Large intestine (tissue), 3 donors: ENCODE measurements at regions not wholly inside any gene's neighbourhood (a gene's known extent, or its start where the extent isn't known, plus 50 kb on each side); places are given as distances from the start of the nearest gene placed in this dataset.

Source experiments
- DNase-seq, 2 donors: peaks; one replicate each; pipeline versions ENCODE4 v3.0.0 to v3.0.0-alpha.2; 2013
- H3K27ac ChIP-seq: one replicate; pipeline ENCODE4 v1.5.1; 2013; ENCODE audit warnings: low read length
- H3K27me3 ChIP-seq: 2 replicates; pipeline ENCODE4 v1.6.1; 2013; ENCODE audit warnings: low read length; ENCODE audit not compliant: control insufficient read depth, insufficient read depth
- H3K36me3 ChIP-seq: 2 replicates; pipeline ENCODE4 v1.6.1; 2013; ENCODE audit warnings: low read length; ENCODE audit not compliant: control insufficient read depth, insufficient read depth
- H3K4me1 ChIP-seq: one replicate; pipeline ENCODE4 v1.6.1; 2013; ENCODE audit warnings: low read length; ENCODE audit not compliant: control insufficient read depth, insufficient read depth
- H3K4me3 ChIP-seq: one replicate; pipeline ENCODE4 v1.5.1; 2013; ENCODE audit warnings: low read length
- H3K9me3 ChIP-seq: one replicate; pipeline ENCODE4 v1.6.1; 2013; ENCODE audit warnings: mild to moderate bottlenecking, low read depth, low read length, moderate library complexity; ENCODE audit not compliant: control insufficient read depth
- WGBS: methylation state at CpG from one replicate; pipeline ENCODE4 v1.1.5; 2013; ENCODE audit warnings: low lambda C conversion rate; ENCODE audit not compliant: insufficient coverage; 5-methylcytosine and 5-hydroxymethylcytosine counted together

DNA sequence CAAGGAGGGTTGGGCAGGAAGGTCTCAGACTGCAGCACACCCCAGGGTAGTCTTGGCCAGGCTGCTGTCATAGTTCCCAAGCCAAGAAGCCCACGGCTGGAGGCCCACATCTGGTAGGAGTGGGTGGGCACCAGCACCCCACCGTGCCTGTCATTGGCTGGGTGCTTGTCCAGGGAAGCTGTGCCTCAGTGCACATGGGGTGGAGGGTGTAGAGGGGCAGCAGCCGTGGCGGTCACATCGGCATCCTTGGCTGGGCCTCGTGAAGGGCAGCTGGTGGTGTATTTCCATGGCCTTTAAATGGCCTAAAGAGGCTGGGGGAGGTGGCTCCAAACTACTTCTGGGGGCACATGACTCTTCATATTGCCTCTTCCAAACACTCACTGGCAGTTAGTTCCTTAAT, 119.6 kb upstream of the USP24 start:
- H3K4me3 ChIP-seq = no peak overlapping the region
- H3K27ac ChIP-seq = no peak overlapping the region
- no peak for DNase-seq
- no CpG with 5 or more reads among the region's 6 CpGs for WGBS
- H3K9me3 ChIP-seq = no peaks in the 10 kb centered on the region
- no peaks in the 10 kb centered on the region for H3K27me3 ChIP-seq
- H3K4me1 ChIP-seq = peaks cover 11% of the 10 kb centered on the region
- no peaks in the 10 kb centered on the region for H3K36me3 ChIP-seq

DNA sequence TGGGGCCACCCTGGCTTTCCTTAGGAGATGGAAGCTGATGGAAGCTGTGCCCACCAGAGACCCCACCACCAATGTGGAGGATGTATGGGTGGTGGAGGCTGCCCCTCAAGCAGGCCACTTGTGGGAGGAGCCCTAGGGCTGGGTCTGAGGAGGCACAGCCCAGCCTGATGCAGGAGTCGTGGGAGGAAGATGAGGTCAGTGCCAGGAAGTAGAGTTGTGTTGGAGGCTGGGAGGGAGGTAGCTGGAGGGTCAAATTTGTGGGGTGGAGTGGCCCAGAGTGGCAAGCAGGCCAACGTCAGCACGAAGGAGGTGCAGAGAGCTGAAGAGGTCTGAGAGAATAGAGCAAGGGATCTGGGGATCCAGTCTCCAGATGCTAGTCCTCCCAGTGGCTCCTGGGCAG, 119.0 kb upstream of the USP24 start:
- WGBS = no CpG with 5 or more reads among the region's 3 CpGs

DNA sequence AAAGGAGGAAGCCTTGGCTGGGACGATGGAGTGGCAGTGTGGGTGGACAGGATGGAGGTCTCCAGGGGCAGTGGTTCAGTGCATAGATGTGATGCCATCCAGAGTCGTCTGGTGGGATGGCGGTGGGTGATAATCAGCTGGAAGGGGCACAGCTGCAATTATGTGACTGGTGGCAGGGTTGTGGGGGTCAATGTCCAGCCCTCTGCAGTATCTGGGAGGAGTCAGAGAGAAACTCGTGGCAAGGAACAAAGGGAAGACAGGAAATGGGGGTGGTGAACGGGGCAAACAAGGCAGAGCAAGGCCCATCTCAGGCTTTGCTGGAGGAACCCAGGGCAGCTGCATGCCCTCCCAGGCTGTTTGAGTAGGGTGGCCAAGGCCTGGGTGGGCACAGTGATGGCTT, 118.3 kb upstream of the USP24 start:
- WGBS = 0% methylated on average over 1 of the region's 5 CpGs
- no peaks in the 10 kb centered on the region for H3K9me3 ChIP-seq
- peaks cover 16% of the 10 kb centered on the region for H3K4me1 ChIP-seq
- no peaks in the 10 kb centered on the region for H3K36me3 ChIP-seq
- peak in 1 of 2 donors; percentile 57 for DNase-seq
- H3K4me3 ChIP-seq = no peak overlapping the region
- no peak overlapping the region for H3K27ac ChIP-seq
- H3K27me3 ChIP-seq = no peaks in the 10 kb centered on the region

More for the DNA sequence above, 119.0 kb upstream of the USP24 start:
- H3K4me1 ChIP-seq = peaks cover 15% of the 10 kb centered on the region
- H3K4me3 ChIP-seq = no peak overlapping the region
- H3K27me3 ChIP-seq = no peaks in the 10 kb centered on the region
- no peaks in the 10 kb centered on the region for H3K36me3 ChIP-seq
- no peak for DNase-seq
- no peak overlapping the region for H3K27ac ChIP-seq
- no peaks in the 10 kb centered on the region for H3K9me3 ChIP-seq

DNA sequence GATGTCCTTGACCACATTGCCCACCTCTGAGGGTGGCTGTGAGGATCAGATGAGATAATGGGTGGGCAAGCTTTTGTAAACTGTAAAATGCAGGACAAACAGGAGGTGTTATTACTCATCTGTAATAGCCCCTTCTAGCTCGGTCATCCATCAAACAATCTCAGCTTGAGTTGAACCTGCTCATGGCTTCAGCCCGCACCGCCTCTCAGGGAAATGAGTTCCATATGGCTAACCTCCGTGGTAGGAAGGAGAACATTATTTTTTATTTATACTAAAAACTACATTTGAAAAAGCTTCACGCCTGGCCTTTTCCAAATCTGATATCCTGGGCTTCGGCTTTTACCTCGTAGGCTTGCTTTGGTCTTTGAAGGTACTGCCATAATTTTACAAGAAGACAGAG, 116.2 kb upstream of the USP24 start:
- Histone ChIP-seq H3K27me3 (no peaks in the 10 kb centered on the region), H3K27ac (no peak overlapping the region), H3K4me3 (no peak overlapping the region), H3K36me3 (no peaks in the 10 kb centered on the region), H3K4me1 (peaks cover 16% of the 10 kb centered on the region), H3K9me3 (no peaks in the 10 kb centered on the region)
- no peak for DNase-seq
- WGBS = 100% methylated on average over 3 of the region's 7 CpGs

DNA sequence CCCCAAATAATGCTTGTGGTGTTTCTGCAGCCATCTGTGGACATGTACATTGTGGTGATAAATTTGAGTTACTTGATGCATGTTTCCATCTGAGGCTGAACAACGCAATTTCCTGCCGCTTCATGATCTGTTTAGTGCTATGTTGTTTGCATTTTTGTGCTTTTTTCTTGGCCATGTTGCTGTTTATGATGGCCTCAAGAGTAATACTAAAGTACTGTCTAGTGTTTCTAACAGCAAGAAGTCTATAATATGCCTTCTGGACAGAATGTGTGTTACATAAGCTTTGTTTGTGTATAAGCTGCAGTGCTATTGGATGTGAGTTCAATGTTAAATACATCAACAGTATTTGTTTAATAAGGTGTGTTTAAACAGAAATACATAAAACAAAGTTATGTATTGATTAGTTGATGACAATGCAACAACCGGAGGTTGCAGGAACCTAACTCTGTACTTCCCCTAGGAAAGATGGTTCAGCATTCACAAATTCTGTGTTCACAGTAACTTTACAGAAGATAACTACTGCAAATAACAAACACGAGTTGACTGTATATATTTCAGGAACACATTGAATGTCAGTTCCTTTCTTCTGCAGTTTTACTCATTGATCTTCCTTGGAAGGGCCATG, 114.8 kb upstream of the USP24 start:
- no peaks in the 10 kb centered on the region for H3K9me3 ChIP-seq
- H3K27ac ChIP-seq = no peak overlapping the region
- no peaks in the 10 kb centered on the region for H3K36me3 ChIP-seq
- DNase-seq = no peak
- H3K4me1 ChIP-seq = peaks cover 16% of the 10 kb centered on the region
- no peaks in the 10 kb centered on the region for H3K27me3 ChIP-seq
- no CpG with 5 or more reads among the region's 4 CpGs for WGBS
- no peak overlapping the region for H3K4me3 ChIP-seq

DNA sequence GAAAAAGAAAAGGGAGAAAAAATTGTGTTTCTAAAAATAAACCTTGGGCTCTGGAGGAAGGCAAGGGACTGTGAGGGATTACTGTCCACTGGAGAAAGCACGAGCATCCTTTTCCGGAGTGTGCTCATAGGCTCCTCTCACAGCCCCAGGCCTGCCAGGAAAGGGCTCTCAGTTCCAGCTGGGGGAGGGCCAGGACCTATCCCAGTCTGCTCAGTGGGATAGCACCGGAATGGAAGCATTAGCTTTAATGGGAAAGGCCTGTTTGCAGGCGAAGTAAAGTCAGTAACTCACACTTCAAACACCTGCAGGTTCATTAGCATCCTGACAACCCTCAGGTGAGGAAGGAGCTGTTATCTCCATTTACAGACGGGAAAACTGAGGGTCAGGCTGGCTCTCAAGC, 113.9 kb upstream of the USP24 start:
- peaks cover 14% of the 10 kb centered on the region for H3K4me1 ChIP-seq
- peak overlapping the region; percentile 20 for H3K27ac ChIP-seq
- no peak overlapping the region for H3K4me3 ChIP-seq
- H3K9me3 ChIP-seq = no peaks in the 10 kb centered on the region
- WGBS = no CpG with 5 or more reads among the region's 5 CpGs
- H3K27me3 ChIP-seq = no peaks in the 10 kb centered on the region
- DNase-seq = peak in 1 of 2 donors; percentile 22
- no peaks in the 10 kb centered on the region for H3K36me3 ChIP-seq

DNA sequence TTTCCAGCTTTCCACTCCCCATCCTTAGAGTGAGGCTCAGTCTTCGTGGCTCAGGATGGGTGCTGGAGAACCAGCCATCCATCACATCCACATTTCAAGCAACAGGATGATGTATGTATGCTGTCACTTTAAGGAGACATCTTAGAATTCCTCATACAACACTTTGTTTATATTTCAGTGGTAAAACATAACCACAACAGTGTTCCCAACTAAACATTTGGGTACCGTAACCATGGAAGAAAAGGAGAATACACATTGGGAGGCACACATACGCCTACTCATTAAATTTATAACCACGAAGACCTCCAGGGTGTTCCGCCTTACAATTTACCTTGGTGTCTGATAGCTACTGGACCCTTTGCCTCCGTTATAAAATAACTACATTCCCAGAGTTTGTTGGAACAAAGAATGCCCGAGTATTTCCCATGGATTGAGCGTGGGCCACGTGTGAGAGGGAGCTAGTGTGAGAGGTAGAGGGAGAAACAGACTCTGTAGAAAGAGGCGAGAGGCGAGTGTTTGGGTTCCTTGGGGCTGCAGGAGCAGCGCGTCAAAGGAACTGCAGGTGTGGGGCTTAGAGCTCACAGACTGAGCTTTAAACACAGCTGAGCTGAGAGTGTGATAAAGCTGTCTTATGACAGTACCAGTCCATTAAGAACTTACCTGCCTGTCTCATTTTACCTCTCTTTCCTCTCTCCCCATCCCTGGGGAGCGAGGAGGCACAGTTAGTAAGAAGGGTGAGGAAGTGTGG, 111.5 kb upstream of the USP24 start:
- WGBS = no CpG with 5 or more reads among the region's 14 CpGs
- Histone ChIP-seq H3K27ac (no peak overlapping the region), H3K9me3 (no peaks in the 10 kb centered on the region)

DNA sequence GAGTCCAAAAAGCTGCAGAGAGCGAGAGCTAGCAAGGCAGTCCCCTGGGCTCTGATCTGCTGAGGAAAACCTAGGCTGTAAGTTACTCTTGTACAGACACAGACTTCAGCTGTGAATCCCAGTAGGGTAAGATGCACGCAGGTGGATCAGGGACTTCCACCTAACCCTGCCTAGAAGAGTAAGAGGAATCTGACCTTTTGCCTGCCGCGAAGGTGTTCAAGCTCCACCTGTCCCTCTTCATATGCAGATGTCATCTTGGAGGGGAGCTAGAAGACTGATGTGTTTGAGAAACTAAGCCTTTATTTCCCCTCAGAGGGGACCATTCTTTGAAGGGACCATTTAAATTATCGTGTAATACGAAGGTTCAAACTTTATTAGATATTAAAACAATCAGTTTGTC, 108.6 kb upstream of the USP24 start:
- WGBS = 73% methylated on average over 2 of the region's 6 CpGs

More for the DNA sequence above, 111.5 kb upstream of the USP24 start:
- Histone ChIP-seq H3K27me3 (no peaks in the 10 kb centered on the region), H3K36me3 (no peaks in the 10 kb centered on the region), H3K4me3 (no peak overlapping the region), H3K4me1 (peaks cover 4% of the 10 kb centered on the region)
- DNase-seq = no peak

DNA sequence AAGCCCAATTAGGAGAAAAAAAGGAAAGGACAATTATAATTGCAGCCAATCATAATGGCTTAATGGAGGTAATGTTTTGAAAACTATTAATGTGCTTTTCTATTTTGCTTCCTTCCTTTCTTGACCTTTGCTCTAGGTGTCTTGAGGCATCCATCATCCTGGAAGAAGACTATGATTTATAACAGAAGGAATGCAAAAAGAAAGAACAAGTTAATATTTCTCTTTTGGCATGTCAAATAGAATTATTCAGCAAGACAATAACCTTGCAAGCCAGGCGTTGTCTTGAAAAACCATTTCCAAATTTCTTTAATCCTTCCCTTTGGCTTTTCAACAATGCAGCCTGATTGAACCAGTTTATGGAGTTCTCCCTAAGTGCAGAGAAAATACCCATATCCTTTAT, 107.7 kb upstream of the USP24 start:
- Histone ChIP-seq H3K4me3 (no peak overlapping the region), H3K27ac (no peak overlapping the region), H3K36me3 (no peaks in the 10 kb centered on the region), H3K27me3 (no peaks in the 10 kb centered on the region), H3K4me1 (no peaks in the 10 kb centered on the region), H3K9me3 (no peaks in the 10 kb centered on the region)
- 83% methylated on average over 1 of the region's 1 CpG for WGBS
- DNase-seq = no peak

More for the DNA sequence above, 108.6 kb upstream of the USP24 start:
- no peak overlapping the region for H3K27ac ChIP-seq
- H3K9me3 ChIP-seq = no peaks in the 10 kb centered on the region
- no peaks in the 10 kb centered on the region for H3K4me1 ChIP-seq
- H3K4me3 ChIP-seq = no peak overlapping the region
- no peaks in the 10 kb centered on the region for H3K27me3 ChIP-seq
- no peak for DNase-seq
- H3K36me3 ChIP-seq = no peaks in the 10 kb centered on the region

DNA sequence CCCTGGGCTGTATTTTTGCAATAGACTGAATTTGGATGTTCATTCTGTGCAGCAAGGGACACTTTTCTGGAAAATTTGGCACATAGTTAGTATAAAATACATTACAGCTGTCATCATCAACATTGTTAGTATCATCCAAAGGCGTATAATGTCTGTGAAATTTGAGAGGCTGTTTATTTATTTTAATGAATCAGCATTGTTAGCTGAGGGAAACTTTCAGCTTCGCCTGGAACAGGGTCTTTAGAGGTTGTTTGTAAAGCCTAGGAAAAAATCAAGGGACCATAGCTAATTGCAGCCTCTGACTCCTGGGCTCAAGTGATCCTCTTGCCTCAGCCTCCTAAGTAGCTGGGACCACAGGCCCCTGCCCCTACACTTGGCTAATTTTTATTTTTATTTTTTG, 106.8 kb upstream of the USP24 start:
- Histone ChIP-seq H3K4me1 (no peaks in the 10 kb centered on the region), H3K9me3 (no peaks in the 10 kb centered on the region), H3K36me3 (no peaks in the 10 kb centered on the region), H3K4me3 (no peak overlapping the region), H3K27ac (no peak overlapping the region), H3K27me3 (no peaks in the 10 kb centered on the region)
- no peak for DNase-seq
- WGBS = no CpG with 5 or more reads among the region's 2 CpGs

DNA sequence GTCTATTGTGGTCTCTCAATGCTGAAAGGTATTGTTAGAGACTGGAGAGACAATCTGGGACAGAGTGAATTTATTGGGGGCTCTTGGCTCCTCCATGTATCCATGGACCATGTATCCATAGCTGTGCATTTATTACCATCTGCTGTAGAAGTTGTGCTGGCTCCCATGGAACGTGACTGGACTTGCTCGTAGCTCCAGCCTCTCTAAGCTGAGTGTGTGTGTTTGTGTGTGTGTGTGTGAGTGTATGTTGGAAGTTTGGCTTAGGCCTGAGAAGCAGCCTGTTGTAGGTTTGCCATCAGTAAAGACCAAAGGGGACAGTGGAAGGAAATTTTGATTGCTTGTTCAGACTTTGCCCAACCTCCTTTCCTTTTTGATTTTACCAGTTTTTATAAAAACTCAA, 105.7 kb upstream of the USP24 start:
- Histone ChIP-seq H3K36me3 (no peaks in the 10 kb centered on the region), H3K9me3 (no peaks in the 10 kb centered on the region), H3K27ac (no peak overlapping the region), H3K4me3 (no peak overlapping the region), H3K27me3 (no peaks in the 10 kb centered on the region), H3K4me1 (no peaks in the 10 kb centered on the region)
- WGBS = no CpG with 5 or more reads among the region's 2 CpGs
- no peak for DNase-seq
